Effector memory CD8-positive, alpha-beta T cell (primary cell): ENCODE measurements at regions not wholly inside any gene's neighbourhood (a gene's known extent, or its start where the extent isn't known, plus 50 kb on each side); places are given as distances from the start of the nearest gene placed in this dataset.

Experiments
- ATAC-seq: fragments of 150-1000 bp; cut with Tn5 transposase; replicated peaks from 2 replicates; pipeline ENCODE4 v1.10.0; 2021; ENCODE audit warnings: mild to moderate bottlenecking, moderate library complexity
- DNase-seq, 3 experiments: peaks; one replicate each; pipeline ENCODE4 v3.0.0; 2021
- H3K27ac Mint-ChIP-seq, 2 donors: one replicate each; pipeline ENCODE4 v1.8.0; 2022; ENCODE audit warnings: mild to moderate bottlenecking in 2 of 2, mixed read lengths in 2 of 2, moderate library complexity in 2 of 2
- H3K27me3 Mint-ChIP-seq, 2 donors: one replicate each; pipeline ENCODE4 v1.8.0; 2022; ENCODE audit warnings: mixed read lengths in 2 of 2
- H3K36me3 Mint-ChIP-seq: one replicate; pipeline ENCODE4 v1.8.0; 2022; ENCODE audit warnings: mild to moderate bottlenecking, moderate library complexity, mixed read lengths; ENCODE audit not compliant: insufficient read depth
- H3K4me1 Mint-ChIP-seq, 2 donors: one replicate each; pipeline ENCODE4 v1.8.0; 2022; ENCODE audit warnings: low read depth in 2 of 2, mixed read lengths in 2 of 2
- H3K4me3 Mint-ChIP-seq, 2 donors: one replicate each; pipeline ENCODE4 v1.8.0; 2022; ENCODE audit warnings: mild to moderate bottlenecking in 2 of 2, mixed read lengths in 2 of 2, moderate library complexity in 2 of 2
- H3K9me3 Mint-ChIP-seq, 2 donors: one replicate each; pipeline ENCODE4 v1.8.0; 2022; ENCODE audit warnings: mixed read lengths in 2 of 2

DNA sequence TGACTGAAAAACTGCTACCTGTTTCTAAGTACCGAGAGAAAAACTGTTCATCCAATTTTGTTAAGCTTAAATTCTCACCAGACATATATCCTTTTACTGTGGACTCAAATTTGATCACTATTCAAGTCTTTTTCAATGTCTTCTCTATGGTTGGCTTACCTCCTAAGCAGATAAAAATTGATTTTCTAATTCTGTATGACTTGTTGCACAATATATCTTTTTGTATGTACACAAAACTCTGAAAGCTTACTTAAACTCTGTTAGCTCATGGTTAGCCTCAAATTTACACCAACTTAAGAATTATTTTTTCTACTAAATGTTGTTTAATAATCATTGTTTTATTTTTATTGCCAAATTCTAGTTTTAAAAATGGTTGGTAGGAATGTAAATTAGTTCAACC, 715.4 kb downstream of the LTN1 start:
- no peak overlapping the region for H3K4me3 Mint-ChIP-seq

DNA sequence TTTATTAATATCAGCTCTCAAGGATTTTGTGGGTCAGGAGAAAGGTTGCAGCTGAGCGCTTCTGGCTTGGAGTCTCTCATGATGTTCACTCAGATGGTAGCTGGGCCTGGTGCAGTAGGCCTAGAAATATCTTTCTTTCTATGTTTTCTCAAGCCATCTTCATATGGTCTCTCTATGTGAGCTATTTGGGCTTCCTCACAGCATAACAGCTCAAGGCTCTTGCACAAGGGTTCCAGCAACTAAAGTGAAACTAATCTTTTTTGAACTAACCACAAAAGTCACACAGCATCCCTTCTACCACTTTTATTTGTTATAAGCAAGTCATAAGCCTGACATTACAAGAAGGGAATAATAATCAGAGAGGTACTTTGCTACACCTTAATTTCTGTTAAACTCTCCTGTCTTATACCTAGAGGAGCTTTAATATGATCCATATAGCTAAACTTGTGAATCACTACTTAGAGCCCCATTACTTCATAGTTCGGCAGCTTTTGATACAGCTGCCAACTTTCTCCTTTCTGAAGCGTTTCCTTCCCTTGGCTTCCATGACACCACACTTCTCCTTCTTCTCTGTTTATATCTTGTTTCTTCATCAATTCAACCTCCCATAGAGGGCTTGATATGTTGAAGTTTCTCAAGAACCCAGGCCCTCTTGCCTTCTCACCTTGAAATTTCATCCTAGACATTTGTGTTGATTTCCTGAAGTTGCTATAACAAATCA, 720.2 kb downstream of the LTN1 start:
- no peak overlapping the region for H3K27ac Mint-ChIP-seq

More for the DNA sequence above, 715.4 kb downstream of the LTN1 start:
- Mint-ChIP-seq H3K27ac (no peak overlapping the region), H3K27me3 (no peaks in the 10 kb centered on the region), H3K36me3 (no peaks in the 10 kb centered on the region), H3K9me3 (peaks cover 0 to 7% of the 10 kb centered on the region in 2 donors), H3K4me1 (no peaks in the 10 kb centered on the region)
- ATAC-seq (no peak), DNase-seq (no peak)

DNA sequence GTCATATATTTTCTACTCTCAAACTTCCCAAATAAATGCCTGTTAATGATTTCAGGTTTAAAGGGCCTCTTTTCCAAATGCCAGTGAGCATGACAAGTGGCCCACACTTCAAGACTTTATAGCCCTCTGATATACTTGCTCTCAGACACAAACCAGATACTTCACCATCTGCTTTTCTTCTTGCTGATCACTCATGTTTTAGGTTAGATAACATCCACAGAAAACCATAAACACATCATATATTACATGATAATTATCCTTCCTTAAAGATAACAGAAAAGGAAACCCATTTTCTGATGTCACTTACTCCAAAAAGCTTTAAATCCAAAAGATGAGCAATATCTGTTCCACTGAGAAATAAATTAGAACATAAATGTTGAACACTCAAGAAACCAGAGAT, 723.5 kb downstream of the LTN1 start:
- DNase-seq (no peak), ATAC-seq (no peak)
- Mint-ChIP-seq H3K36me3 (no peaks in the 10 kb centered on the region), H3K27me3 (no peaks in the 10 kb centered on the region), H3K4me1 (no peaks in the 10 kb centered on the region), H3K27ac (no peak overlapping the region), H3K4me3 (no peak overlapping the region), H3K9me3 (peaks cover 3 to 7% of the 10 kb centered on the region in 2 donors)

More for the DNA sequence above, 720.2 kb downstream of the LTN1 start:
- DNase-seq, result no peak
- Mint-ChIP-seq H3K4me1 (no peaks in the 10 kb centered on the region), H3K36me3 (no peaks in the 10 kb centered on the region), H3K4me3 (no peak overlapping the region), H3K27me3 (no peaks in the 10 kb centered on the region), H3K9me3 (peaks cover 3 to 7% of the 10 kb centered on the region in 2 donors)
- ATAC-seq, result no peak

DNA sequence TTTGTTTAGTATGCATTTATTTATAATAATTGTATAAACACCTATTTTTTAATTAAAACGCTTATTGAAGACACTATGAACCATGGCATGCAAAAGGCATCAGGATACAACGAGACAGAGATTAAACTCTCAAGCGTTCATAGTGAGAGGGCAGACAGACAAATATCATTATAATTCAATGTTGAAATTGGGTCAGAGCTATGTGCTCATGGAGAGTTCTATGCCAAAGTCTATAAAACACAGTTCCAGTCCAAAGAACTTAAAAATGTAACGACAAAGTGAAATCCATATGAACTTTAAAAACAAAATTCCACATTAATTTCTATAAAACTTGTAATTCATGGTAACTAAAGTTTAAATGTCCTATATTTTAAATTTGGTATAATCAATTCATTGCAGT, 724.0 kb downstream of the LTN1 start:
- Mint-ChIP-seq H3K4me3 (no peak overlapping the region), H3K9me3 (peaks cover 3 to 7% of the 10 kb centered on the region in 2 donors), H3K36me3 (no peaks in the 10 kb centered on the region), H3K4me1 (no peaks in the 10 kb centered on the region), H3K27me3 (no peaks in the 10 kb centered on the region), H3K27ac (no peak overlapping the region)
- ATAC-seq (no peak), DNase-seq (no peak)

DNA sequence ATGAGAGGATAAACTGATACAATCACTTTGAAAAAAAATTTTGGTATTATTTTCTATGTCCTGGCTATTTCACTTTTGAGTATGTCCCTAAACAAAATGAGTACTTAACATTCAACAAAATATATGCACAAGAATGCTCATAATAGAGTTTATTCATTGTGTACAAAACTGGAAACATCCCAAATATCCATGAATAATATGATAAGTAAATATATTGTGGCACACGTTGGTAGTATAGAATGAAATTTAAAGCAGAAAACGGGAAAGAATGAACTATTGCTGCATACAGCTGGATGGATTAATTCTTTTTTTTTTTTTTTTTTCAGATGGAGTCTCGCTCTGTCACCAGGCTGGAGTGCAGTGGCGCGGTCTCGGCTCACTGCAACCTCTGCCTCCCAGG, 725.2 kb downstream of the LTN1 start:
- Mint-ChIP-seq H3K27me3 (no peaks in the 10 kb centered on the region), H3K4me1 (no peaks in the 10 kb centered on the region), H3K9me3 (peaks cover 0 to 7% of the 10 kb centered on the region in 2 donors), H3K36me3 (no peaks in the 10 kb centered on the region), H3K4me3 (no peak overlapping the region), H3K27ac (no peak overlapping the region)
- ATAC-seq (no peak), DNase-seq (no peak)

DNA sequence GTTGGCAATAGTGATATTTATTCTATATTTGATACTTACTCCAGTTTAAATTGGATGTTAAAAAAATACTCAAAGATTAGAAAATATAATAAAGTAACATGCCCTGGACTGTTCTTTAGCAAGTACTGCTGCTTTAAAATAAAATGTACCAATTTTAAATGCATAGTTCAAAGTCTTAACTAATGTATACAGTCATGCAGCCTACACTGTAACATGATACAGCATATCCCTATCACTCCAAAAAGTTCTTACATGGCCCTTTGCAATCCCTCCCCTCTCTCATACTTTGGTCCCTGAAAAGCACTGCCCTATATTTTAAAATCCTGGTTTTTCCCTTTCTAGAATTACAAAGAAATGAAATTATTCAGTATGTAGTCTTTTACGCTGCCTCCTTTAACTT, 726.6 kb downstream of the LTN1 start:
- no peak for DNase-seq
- Mint-ChIP-seq H3K9me3 (peaks cover 0 to 6% of the 10 kb centered on the region in 2 donors), H3K27ac (no peak overlapping the region)

DNA sequence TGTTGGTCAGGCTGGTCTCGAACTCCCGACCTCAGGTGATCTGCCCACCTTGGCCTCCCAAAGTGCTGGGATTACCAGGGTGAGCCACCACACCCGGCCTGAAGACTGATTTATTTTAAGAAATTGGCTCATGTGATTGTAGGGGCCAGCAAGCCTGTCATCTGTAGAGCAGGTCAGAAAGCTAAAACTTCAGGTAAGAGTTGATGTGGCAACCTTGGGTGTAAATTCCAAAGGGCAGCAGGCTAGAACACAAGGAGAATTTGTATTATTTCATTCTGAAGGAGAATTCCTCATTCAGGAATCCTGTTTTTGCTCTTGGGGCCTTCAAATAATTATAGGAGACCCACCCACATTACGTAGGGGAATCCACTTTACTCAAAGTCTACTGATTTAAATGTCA, 728.7 kb downstream of the LTN1 start:
- ATAC-seq, result no peak

More for the DNA sequence above, 726.6 kb downstream of the LTN1 start:
- no peaks in the 10 kb centered on the region for H3K36me3 Mint-ChIP-seq
- H3K27me3 Mint-ChIP-seq, result no peaks in the 10 kb centered on the region
- ATAC-seq, result no peak
- H3K4me1 Mint-ChIP-seq, result no peaks in the 10 kb centered on the region
- H3K4me3 Mint-ChIP-seq, result no peak overlapping the region

DNA sequence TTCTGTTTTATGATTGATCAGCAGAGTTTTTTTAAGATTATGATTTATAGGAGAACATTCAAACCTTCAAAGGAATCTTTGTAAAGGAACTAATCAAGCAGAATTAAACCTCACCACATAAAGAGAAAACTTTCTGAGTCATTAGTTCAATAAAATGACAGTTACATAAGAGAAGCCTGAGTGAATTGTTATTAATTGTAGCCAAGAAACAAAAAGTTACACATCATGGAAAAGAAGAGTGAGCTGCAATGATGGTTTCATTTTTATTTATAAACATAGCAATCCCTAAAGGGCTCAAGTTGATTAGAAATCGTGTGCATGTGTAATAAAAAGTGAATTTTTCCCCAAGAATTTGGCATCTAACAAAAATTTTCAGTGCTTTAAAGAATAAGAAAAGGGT, 731.4 kb downstream of the LTN1 start:
- Mint-ChIP-seq H3K27me3 (no peaks in the 10 kb centered on the region), H3K4me1 (no peaks in the 10 kb centered on the region), H3K9me3 (no peaks in the 10 kb centered on the region), H3K4me3 (no peak overlapping the region), H3K36me3 (no peaks in the 10 kb centered on the region), H3K27ac (no peak overlapping the region)
- DNase-seq (no peak), ATAC-seq (no peak)

More for the DNA sequence above, 728.7 kb downstream of the LTN1 start:
- no peak overlapping the region for H3K4me3 Mint-ChIP-seq
- no peak overlapping the region for H3K27ac Mint-ChIP-seq
- no peaks in the 10 kb centered on the region for H3K9me3 Mint-ChIP-seq
- no peak for DNase-seq
- no peaks in the 10 kb centered on the region for H3K27me3 Mint-ChIP-seq
- no peaks in the 10 kb centered on the region for H3K36me3 Mint-ChIP-seq
- H3K4me1 Mint-ChIP-seq, result no peaks in the 10 kb centered on the region

DNA sequence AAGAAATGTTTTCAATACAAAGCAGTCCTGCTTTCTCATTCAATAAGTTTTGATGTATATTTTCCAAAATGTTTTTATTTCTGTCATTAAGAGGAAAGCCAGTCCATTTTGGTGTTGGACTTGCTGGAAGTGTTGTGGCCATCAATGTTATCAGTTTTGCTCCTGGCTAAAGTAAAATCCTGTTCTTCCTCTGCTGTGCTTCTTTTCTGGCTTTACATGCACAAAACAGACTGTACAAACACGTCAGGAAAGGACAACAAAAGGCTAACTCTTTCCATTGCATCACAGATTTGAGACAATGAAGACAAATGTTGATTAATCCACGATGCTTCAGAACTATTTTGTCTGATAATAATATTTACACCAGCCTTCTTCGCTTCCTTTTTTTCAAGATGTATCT, 735.4 kb downstream of the LTN1 start:
- Mint-ChIP-seq H3K27ac (no peak overlapping the region), H3K4me3 (no peak overlapping the region), H3K36me3 (no peaks in the 10 kb centered on the region), H3K9me3 (peaks cover 0 to 2% of the 10 kb centered on the region in 2 donors), H3K27me3 (no peaks in the 10 kb centered on the region), H3K4me1 (no peaks in the 10 kb centered on the region)
- DNase-seq (no peak), ATAC-seq (no peak)

DNA sequence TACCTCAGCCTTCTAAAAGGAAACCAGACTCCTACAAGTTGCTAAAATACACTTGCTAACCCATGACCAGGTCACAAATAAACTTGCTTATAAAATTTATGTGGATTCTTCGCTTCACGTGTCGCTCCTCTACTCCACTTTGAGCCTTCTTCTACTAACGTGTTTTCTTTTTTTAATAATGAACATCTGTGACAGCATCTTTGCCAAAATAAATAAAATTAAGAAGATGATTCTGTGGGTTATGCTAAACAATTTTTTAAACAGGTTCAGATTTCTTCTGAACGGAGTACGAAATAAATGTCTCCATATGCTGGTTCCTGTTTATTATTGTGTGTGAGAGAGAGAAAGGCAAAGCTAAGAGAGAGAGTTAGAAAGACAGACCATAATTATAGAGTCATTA, 735.8 kb downstream of the LTN1 start:
- DNase-seq, result no peak
- H3K4me3 Mint-ChIP-seq, result no peak overlapping the region
- H3K27ac Mint-ChIP-seq, result no peak overlapping the region
- no peaks in the 10 kb centered on the region for H3K36me3 Mint-ChIP-seq
- peaks cover 0 to 2% of the 10 kb centered on the region in 2 donors for H3K9me3 Mint-ChIP-seq
- H3K4me1 Mint-ChIP-seq, result no peaks in the 10 kb centered on the region
- H3K27me3 Mint-ChIP-seq, result no peaks in the 10 kb centered on the region
- ATAC-seq, result no peak

DNA sequence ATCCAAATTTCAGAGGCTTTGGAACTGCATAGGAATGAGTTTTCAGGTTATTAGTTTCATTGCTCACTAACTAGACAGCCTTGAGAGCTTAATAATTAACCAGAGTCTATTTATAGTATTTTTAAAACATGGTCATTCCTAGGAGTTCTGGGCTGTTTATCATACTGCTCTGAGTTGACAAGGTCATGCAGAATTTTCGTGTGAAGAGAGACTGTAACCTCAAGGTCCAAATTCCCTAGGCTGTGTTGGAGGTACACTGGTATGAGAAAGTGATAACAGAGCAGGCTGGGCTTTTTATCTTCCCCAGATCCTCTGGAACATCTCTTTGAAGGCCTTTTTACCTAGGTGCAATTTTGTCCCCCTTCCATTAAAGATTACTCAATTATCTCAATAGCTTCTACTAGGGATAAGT, 736.3 kb downstream of the LTN1 start:
- Mint-ChIP-seq H3K9me3 (peaks cover 0 to 2% of the 10 kb centered on the region in 2 donors), H3K27me3 (no peaks in the 10 kb centered on the region), H3K4me1 (no peaks in the 10 kb centered on the region), H3K4me3 (no peak overlapping the region), H3K27ac (no peak overlapping the region), H3K36me3 (no peaks in the 10 kb centered on the region)
- ATAC-seq, result no peak
- DNase-seq, result no peak

DNA sequence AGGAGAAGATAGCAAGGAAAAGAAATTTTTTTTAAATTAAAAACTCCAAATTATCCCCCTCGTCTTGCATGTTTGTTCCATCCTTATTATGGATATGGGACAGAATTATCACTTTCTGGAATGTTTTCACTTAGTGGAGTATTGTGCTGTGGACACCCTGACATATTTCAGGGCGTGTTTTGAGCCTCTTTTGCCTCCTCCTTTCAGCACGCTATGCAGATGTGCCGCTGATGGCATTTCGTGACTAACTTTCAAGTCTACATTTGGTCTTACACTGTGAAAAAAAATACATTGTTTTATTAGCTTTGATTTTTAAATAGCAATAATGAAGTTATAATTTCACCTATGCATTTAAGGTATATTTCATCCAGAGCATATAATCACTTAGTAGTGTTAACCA, 738.7 kb downstream of the LTN1 start:
- Mint-ChIP-seq H3K27me3 (no peaks in the 10 kb centered on the region), H3K27ac (no peak overlapping the region), H3K9me3 (peaks cover 0 to 2% of the 10 kb centered on the region in 2 donors), H3K4me3 (no peak overlapping the region), H3K4me1 (no peaks in the 10 kb centered on the region), H3K36me3 (no peaks in the 10 kb centered on the region)
- ATAC-seq (no peak), DNase-seq (no peak)

DNA sequence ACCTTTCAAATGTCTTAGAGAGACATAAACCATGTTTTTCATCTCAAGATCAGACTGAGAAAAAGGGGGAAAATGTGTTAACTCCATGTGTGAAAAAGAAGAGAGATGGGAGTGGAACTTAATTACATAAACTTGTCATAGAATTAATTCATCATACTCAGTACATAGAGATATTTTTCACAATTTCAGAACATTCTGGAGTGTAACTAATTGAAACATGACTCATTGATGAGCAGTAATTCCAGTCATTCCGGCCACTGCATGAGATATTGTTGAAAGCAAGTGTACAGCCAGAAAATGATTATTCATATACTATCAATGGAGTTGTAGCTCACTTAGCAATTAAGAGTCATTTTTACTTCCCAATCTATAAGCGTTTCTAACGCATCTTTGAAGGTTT, 739.3 kb downstream of the LTN1 start:
- Mint-ChIP-seq H3K4me3 (no peak overlapping the region), H3K27me3 (no peaks in the 10 kb centered on the region), H3K4me1 (no peaks in the 10 kb centered on the region), H3K27ac (no peak overlapping the region), H3K9me3 (peaks cover 0 to 2% of the 10 kb centered on the region in 2 donors), H3K36me3 (no peaks in the 10 kb centered on the region)
- ATAC-seq (no peak), DNase-seq (no peak)

DNA sequence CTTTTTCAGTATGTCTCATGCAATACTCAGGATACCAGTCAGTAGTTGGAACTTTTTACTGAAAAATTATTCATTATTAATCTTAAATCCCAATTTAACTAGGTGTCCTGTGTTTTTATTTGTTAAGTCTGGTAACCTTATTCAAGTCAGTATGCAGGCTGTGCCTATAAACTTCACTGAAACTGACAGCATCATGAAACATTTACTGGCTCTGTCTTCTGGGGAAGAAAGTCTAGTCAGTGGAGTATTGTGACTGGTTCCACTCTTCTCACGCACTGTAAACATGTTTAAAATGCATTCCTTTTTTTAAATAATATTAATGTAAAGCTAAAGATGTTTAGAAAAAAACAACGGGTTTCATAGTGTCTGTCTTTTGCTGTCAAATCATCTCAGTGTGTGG, 739.7 kb downstream of the LTN1 start:
- Mint-ChIP-seq H3K27me3 (no peaks in the 10 kb centered on the region), H3K9me3 (peaks cover 0 to 2% of the 10 kb centered on the region in 2 donors), H3K4me3 (no peak overlapping the region), H3K36me3 (no peaks in the 10 kb centered on the region), H3K27ac (no peak overlapping the region), H3K4me1 (no peaks in the 10 kb centered on the region)
- DNase-seq (no peak), ATAC-seq (no peak)
